K562 (cell line): ENCODE measurements at regions not wholly inside any gene's neighbourhood (a gene's known extent, or its start where the extent isn't known, plus 50 kb on each side); places are given as distances from the start of the nearest gene placed in this dataset.

ENCODE experiments used
- ATAC-seq: fragments of 200-7000 bp; cut with Tn5 transposase; 3 replicates; pipeline ENCODE4 v1.9.1; 2020; ENCODE audit warnings: moderate library complexity
- BruUV-seq: library from RNA; stranded (reverse); fragments of 400-500 nt; replicated peaks from 2 replicates; lab custom pipeline; 2021; lab: Mats Ljungman, UMichigan
- CTCF ChIA-PET: fragments of 300-600 bp; formaldehyde crosslinking; extraction: SDS; loops from one replicate; lab custom pipeline; 2021; ENCODE audit warnings: low intra/inter-chr PET ratio; lab: Yijun Ruan, JAX
- POLR2A ChIA-PET: fragments of 300-600, 350-650 bp; sonication (Branson Sonifier 250); formaldehyde crosslinking; extraction: SDS; loops from one replicate; lab custom pipeline; 2021; ENCODE audit warnings: antibody characterized with exemption, inconsistent platforms; lab: Yijun Ruan, JAX
- DNase-seq, 4 experiments: peaks; one replicate each; pipeline versions ENCODE4 v3.0.0 to v3.0.0-alpha.2; 2011 to 2018; ENCODE audit warnings: low spot score in 3 of 4, mixed read lengths in 3 of 4; ENCODE audit errors: extremely low read depth in 1 of 4
- FAIRE-seq: peaks from 2 replicates; lab custom pipeline; 2011; peaks lifted over from hg19 to GRCh38; lab: Jason Lieb, UNC
- H2AFZ ChIP-seq: 2 replicates; pipeline ENCODE4 v1.6.0; 2011; ENCODE audit warnings: low read depth, low read length, control low read depth, inconsistent platforms
- H3K27ac ChIP-seq: fragments of 200-600 bp; 3 replicates; pipeline ENCODE4 v1.8.0; 2011; ENCODE audit warnings: low read depth, mild to moderate bottlenecking, control low read depth, inconsistent platforms, low read length, moderate library complexity, mixed read lengths; ENCODE audit errors: extremely low read depth
- H3K27me3 ChIP-seq, 2 experiments: fragments of 300-600 bp in 1 of 2; 2 replicates in 1 of 2; 3 replicates in 1 of 2; pipeline versions ENCODE4 v1.6.0 to v1.8.0; 2011; ENCODE audit warnings: inconsistent platforms in 2 of 2, low read length in 2 of 2, mild to moderate bottlenecking in 1 of 2, mixed read lengths in 1 of 2, moderate library complexity in 1 of 2; ENCODE audit not compliant: control insufficient read depth in 2 of 2, insufficient read depth in 2 of 2
- H3K36me3 ChIP-seq: fragments of 300-600 bp; 3 replicates; pipeline ENCODE4 v1.8.0; 2011; ENCODE audit warnings: mild to moderate bottlenecking, low read length, inconsistent platforms; ENCODE audit not compliant: control insufficient read depth, insufficient read depth
- H3K4me1 ChIP-seq, 2 experiments: fragments of 200-600 bp in 1 of 2; replicated peaks in 1 of 2; 2 replicates in 1 of 2; 3 replicates in 1 of 2; pipeline versions ENCODE4 v1.5.1 to v1.8.0; 2011; ENCODE audit warnings: inconsistent platforms in 2 of 2, low read length in 2 of 2, mild to moderate bottlenecking in 1 of 2, mixed read lengths in 1 of 2, moderate library complexity in 1 of 2; ENCODE audit not compliant: control insufficient read depth in 2 of 2, insufficient read depth in 2 of 2
- H3K4me2 ChIP-seq: 2 replicates; pipeline ENCODE4 v1.6.1; 2011; ENCODE audit warnings: low read length, control low read depth, inconsistent platforms, mixed read lengths; ENCODE audit not compliant: insufficient read depth
- H3K4me3 ChIP-seq: fragments of 200-600 bp; sonication (generic), shearing (Covaris generic); 2 replicates; pipeline ENCODE4 v1.5.1; 2016; ENCODE audit warnings: control low read depth, inconsistent platforms
- H3K79me2 ChIP-seq: fragments of 200-600 bp; 3 replicates; pipeline ENCODE4 v1.8.0; 2011; ENCODE audit warnings: low read length, inconsistent platforms; ENCODE audit not compliant: control insufficient read depth, insufficient read depth
- H3K9ac ChIP-seq, 2 experiments: 2 replicates each; pipeline versions ENCODE4 v1.6.0 to v1.6.1; 2011; ENCODE audit warnings: low read depth in 2 of 2, low read length in 2 of 2, control low read depth in 1 of 2, inconsistent platforms in 1 of 2, mild to moderate bottlenecking in 1 of 2, mixed read lengths in 1 of 2; ENCODE audit not compliant: insufficient read depth in 1 of 2
- H3K9me1 ChIP-seq: one replicate; pipeline ENCODE4 v1.6.0; 2011; ENCODE audit warnings: inconsistent platforms, mild to moderate bottlenecking, low read length, moderate library complexity; ENCODE audit not compliant: control insufficient read depth, insufficient read depth
- H3K9me3 ChIP-seq: replicated peaks from 2 replicates; pipeline ENCODE4 v1.5.1; 2011; ENCODE audit warnings: low read depth, low read length, inconsistent platforms; ENCODE audit not compliant: control insufficient read depth, insufficient read depth
- H4K20me1 ChIP-seq: replicated peaks from 2 replicates; pipeline ENCODE4 v1.6.1; 2011; ENCODE audit warnings: low read length, inconsistent platforms, mixed read lengths; ENCODE audit not compliant: control insufficient read depth, insufficient read depth
- ATF4 ChIP-seq: fragments of 450-650 bp; formaldehyde crosslinking; IDR thresholded peaks from 2 replicates; pipeline ENCODE4 v1.4.0; 2022; ENCODE audit warnings: mild to moderate bottlenecking, moderate library complexity
- FOS ChIP-seq: IDR thresholded peaks from 3 replicates; pipeline ENCODE4 v1.6.1; 2011; ENCODE audit not compliant: insufficient read length; ENCODE audit errors: extremely low read depth
- FOXJ2 ChIP-seq: fragments of 200-800 bp; sonication (Bioruptor generic); IDR thresholded peaks from 2 replicates; pipeline ENCODE4 v1.6.1; 2016; ENCODE audit warnings: missing genetic modification characterization, missing compliant biosample characterization
- NEUROD1 ChIP-seq: fragments of 150-350 bp; IDR thresholded peaks from 2 replicates; pipeline ENCODE4 v1.6.1; 2014; ENCODE audit warnings: borderline replicate concordance, low read length, low read depth; ENCODE audit not compliant: partially characterized antibody
- SREBF1 ChIP-seq: fragments of 150-350 bp; IDR thresholded peaks from 2 replicates; pipeline ENCODE4 v1.6.1; 2014; ENCODE audit warnings: antibody characterized with exemption, low read depth, low read length, borderline replicate concordance
- STAT5B ChIP-seq: fragments of 250-450 bp; sonication (Bioruptor Pico); IDR thresholded peaks from 2 replicates; pipeline ENCODE4 v1.8.0; 2021; ENCODE audit warnings: mild to moderate bottlenecking, inconsistent platforms
- XRCC5 ChIP-seq: fragments of 200-400 bp; formaldehyde crosslinking; IDR thresholded peaks from 2 replicates; pipeline ENCODE4 v1.6.1; 2017; ENCODE audit warnings: low read depth, mild to moderate bottlenecking, low read length
- ZNF277 ChIP-seq: fragments of 250-450 bp; sonication (Bioruptor Pico); IDR thresholded peaks from 2 replicates; pipeline ENCODE4 v1.8.0; 2022; ENCODE audit warnings: inconsistent platforms, mild to moderate bottlenecking, moderate library complexity, borderline replicate concordance
- ZSCAN29 ChIP-seq: fragments of 450-650 bp; IDR thresholded peaks from 2 replicates; pipeline ENCODE4 v1.6.1; 2017
- ZZZ3 ChIP-seq: fragments of 450-650 bp; IDR thresholded peaks from 2 replicates; pipeline ENCODE4 v1.6.1; 2016; ENCODE audit warnings: antibody characterized with exemption, mild to moderate bottlenecking, moderate library complexity
- in situ Hi-C: fragments of 300-500 bp; cut with MboI; formaldehyde crosslinking; loops from 4 replicates; pipeline ENCODE4 v1.15.0; 2018; ENCODE audit warnings: inconsistent platforms, mixed read lengths
- intact Hi-C: fragments of 100-400 bp; cut with micrococcal nuclease; formaldehyde crosslinking; loops from 2 replicates; pipeline ENCODE4 v1.14.2; 2022

GRCh38 chr13:80242728-80243427 is 98.0 kb downstream of the SPRY2 start:
- H3K9me3 ChIP-seq, result no peaks in the 10 kb centered on the region
- H3K4me2 ChIP-seq, result no peak overlapping the region
- no peak overlapping the region for H3K27ac ChIP-seq
- H3K9me1 ChIP-seq, result no peaks in the 10 kb centered on the region
- H3K4me3 ChIP-seq, result no peak overlapping the region
- H3K4me1 ChIP-seq, result no peaks in the 10 kb centered on the region
- no peaks in the 10 kb centered on the region for H3K36me3 ChIP-seq
- H2AFZ ChIP-seq, result no peak overlapping the region
- intact Hi-C loops, result no loop called here
- CTCF ChIA-PET, result no interaction called here
- no peak for ATAC-seq
- no peaks in the 10 kb centered on the region; a peak in 1 of 5 replicates for H3K27me3 ChIP-seq
- TF ChIP-seq FOXJ2 (tag) (no peak), STAT5B (CRISPR knock-in tag) (no peak), SREBF1 (no peak), XRCC5 (no peak), ZNF277 (CRISPR knock-in tag) (no peak), FOS (no peak), ZZZ3 (no peak), NEUROD1 (no peak), ATF4 (CRISPR knock-in tag) (no peak), ZSCAN29 (no peak)
- TF ChIP-seq, all 486 proteins: peak for 0
- H3K9ac ChIP-seq, result no peak overlapping the region
- DNase-seq, result no peak
- H3K79me2 ChIP-seq, result no peaks in the 10 kb centered on the region
- in situ Hi-C loops, result no loop called here
- no TSS peak for BruUV-seq
- no peak for FAIRE-seq
- POLR2A ChIA-PET, result no interaction called here
- H4K20me1 ChIP-seq, result no peaks in the 10 kb centered on the region
